ENCODE measurements at regions not wholly inside any gene's neighbourhood (a gene's known extent, or its start where the extent isn't known, plus 50 kb on each side); places are given as distances from the start of the nearest gene placed in this dataset.

DNA sequence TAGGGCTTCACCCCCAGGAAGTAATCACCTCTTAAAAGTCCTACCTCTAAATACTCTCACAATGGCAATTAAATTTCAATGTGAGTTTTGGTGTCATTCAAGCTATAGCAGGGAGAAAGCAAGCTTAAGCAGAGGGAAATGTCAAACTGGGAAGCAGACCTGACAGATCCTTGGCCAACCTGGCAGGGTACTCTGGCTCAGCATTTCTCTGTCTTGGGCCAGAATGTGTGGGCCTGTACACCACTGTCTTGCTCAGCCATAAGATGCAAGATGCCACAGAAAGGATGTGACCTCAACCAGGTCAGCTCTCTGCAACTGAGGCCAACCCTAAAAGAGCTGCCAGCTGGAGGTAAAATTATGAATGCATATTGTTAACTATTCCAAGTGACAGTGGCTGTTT is 130.6 kb upstream of the CMC1 start (continued):
- TF ChIP-seq EGR1 (IDR thresholded peaks at IDR 0.05; ENCODE audit: low read depth in 2 of 2) (no peak), FOXA1 (IDR thresholded peaks at IDR 0.05) (no peak)

DNA sequence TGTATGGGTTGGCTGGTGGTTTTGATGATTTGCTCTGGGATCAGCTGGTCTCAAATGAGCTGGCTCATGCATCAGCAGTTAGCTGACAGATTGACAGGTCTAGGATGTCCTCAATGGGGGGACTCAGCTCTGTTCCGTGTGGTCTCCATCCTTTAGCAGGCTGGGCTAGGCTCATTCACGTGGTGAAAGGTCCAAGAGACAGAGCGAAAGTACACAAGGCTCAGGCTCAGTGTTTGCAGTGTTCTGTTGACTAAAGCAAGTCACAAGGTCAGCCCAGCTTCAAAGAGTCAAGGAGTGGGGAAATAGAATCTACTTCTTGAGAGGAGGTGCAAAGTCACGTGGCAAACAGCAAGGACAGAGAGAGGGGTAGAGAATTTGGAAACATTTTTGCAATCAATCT is 126.5 kb upstream of the CMC1 start:
- no peak for DNase-seq (ENCODE audit: low spot score)
- WGBS, result 42% methylated on average over 4 of the region's 4 CpGs
- Histone ChIP-seq H3K27ac (ENCODE audit: low read depth in 1 of 2, low read length in 2 of 2) (no peak overlapping the region), H3K27me3 (ENCODE audit: control insufficient read depth in 4 of 4, insufficient read depth in 4 of 4, low read length in 3 of 4) (no peaks in the 10 kb centered on the region), H3K4me3 (ENCODE audit: low read depth in 1 of 3, low read length in 3 of 3) (no peak overlapping the region), H3K9me3 (ENCODE audit: control insufficient read depth in 4 of 4, low read length in 3 of 4) (no peaks in the 10 kb centered on the region), H3K4me1 (ENCODE audit: control insufficient read depth in 4 of 4, insufficient read depth in 4 of 4, low read length in 3 of 4) (no peaks in the 10 kb centered on the region), H3K9ac (ENCODE audit: low read depth in 1 of 2, low read length in 2 of 2) (no peak overlapping the region), H3K36me3 (ENCODE audit: control insufficient read depth in 4 of 4, insufficient read depth in 3 of 4, low read depth in 1 of 4, low read length in 3 of 4) (no peaks in the 10 kb centered on the region)
- no peak for TF ChIP-seq JUND (IDR thresholded peaks at IDR 0.05)
- TF ChIP-seq, protein P1, sequence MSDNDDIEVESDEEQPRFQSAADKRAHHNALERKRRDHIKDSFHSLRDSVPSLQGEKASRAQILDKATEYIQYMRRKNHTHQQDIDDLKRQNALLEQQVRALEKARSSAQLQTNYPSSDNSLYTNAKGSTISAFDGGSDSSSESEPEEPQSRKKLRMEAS (IDR thresholded peaks at IDR 0.05), result no peak
- no peak for TF ChIP-seq FOXA1 (IDR thresholded peaks at IDR 0.05)
- no peak for TF ChIP-seq FOXA2 (IDR thresholded peaks at IDR 0.05)
- no peak for TF ChIP-seq RXRA (IDR thresholded peaks at IDR 0.05)

DNA sequence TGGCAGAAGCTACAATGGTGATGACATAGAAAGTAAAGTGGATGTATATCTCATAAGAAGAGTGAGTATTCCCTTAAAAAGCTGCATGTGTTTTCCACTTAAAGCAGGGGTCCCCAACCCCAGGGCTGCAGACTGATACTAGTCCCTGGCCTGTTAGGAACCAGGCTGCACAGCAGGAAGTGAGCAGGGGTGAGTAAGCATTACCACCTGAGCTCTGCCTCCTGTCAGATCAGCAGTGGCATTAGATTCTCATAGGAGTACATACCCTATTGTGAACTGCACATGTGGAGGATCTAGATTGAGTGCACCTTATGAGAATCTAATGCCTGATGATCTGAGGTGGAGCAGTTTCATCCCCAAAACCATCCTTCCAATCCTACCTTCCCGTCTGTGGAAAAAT is 126.1 kb upstream of the CMC1 start:
- TF ChIP-seq EGR1 (IDR thresholded peaks at IDR 0.05; ENCODE audit: low read depth in 2 of 2) (no peak), RXRA (IDR thresholded peaks at IDR 0.05) (no peak), HNF4G (IDR thresholded peaks at IDR 0.05) (no peak), FOXA2 (IDR thresholded peaks at IDR 0.05) (no peak), GABPA (IDR thresholded peaks at IDR 0.05 in 1 of 2, conservative IDR thresholded peaks at IDR 0.05 in 1 of 2) (no peak), HNF4A (conservative IDR thresholded peaks at IDR 0.05) (no peak), RAD21 (IDR thresholded peaks at IDR 0.05) (no peak), JUND (IDR thresholded peaks at IDR 0.05) (no peak)
- TF ChIP-seq, protein P2, sequence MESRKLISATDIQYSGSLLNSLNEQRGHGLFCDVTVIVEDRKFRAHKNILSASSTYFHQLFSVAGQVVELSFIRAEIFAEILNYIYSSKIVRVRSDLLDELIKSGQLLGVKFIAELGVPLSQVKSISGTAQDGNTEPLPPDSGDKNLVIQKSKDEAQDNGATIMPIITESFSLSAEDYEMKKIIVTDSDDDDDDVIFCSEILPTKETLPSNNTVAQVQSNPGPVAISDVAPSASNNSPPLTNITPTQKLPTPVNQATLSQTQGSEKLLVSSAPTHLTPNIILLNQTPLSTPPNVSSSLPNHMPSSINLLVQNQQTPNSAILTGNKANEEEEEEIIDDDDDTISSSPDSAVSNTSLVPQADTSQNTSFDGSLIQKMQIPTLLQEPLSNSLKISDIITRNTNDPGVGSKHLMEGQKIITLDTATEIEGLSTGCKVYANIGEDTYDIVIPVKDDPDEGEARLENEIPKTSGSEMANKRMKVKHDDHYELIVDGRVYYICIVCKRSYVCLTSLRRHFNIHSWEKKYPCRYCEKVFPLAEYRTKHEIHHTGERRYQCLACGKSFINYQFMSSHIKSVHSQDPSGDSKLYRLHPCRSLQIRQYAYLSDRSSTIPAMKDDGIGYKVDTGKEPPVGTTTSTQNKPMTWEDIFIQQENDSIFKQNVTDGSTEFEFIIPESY (IDR thresholded peaks at IDR 0.05), result no peak
- TF ChIP-seq, protein P3, sequence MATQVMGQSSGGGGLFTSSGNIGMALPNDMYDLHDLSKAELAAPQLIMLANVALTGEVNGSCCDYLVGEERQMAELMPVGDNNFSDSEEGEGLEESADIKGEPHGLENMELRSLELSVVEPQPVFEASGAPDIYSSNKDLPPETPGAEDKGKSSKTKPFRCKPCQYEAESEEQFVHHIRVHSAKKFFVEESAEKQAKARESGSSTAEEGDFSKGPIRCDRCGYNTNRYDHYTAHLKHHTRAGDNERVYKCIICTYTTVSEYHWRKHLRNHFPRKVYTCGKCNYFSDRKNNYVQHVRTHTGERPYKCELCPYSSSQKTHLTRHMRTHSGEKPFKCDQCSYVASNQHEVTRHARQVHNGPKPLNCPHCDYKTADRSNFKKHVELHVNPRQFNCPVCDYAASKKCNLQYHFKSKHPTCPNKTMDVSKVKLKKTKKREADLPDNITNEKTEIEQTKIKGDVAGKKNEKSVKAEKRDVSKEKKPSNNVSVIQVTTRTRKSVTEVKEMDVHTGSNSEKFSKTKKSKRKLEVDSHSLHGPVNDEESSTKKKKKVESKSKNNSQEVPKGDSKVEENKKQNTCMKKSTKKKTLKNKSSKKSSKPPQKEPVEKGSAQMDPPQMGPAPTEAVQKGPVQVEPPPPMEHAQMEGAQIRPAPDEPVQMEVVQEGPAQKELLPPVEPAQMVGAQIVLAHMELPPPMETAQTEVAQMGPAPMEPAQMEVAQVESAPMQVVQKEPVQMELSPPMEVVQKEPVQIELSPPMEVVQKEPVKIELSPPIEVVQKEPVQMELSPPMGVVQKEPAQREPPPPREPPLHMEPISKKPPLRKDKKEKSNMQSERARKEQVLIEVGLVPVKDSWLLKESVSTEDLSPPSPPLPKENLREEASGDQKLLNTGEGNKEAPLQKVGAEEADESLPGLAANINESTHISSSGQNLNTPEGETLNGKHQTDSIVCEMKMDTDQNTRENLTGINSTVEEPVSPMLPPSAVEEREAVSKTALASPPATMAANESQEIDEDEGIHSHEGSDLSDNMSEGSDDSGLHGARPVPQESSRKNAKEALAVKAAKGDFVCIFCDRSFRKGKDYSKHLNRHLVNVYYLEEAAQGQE (IDR thresholded peaks at IDR 0.05), result no peak
- TF ChIP-seq, protein P4, sequence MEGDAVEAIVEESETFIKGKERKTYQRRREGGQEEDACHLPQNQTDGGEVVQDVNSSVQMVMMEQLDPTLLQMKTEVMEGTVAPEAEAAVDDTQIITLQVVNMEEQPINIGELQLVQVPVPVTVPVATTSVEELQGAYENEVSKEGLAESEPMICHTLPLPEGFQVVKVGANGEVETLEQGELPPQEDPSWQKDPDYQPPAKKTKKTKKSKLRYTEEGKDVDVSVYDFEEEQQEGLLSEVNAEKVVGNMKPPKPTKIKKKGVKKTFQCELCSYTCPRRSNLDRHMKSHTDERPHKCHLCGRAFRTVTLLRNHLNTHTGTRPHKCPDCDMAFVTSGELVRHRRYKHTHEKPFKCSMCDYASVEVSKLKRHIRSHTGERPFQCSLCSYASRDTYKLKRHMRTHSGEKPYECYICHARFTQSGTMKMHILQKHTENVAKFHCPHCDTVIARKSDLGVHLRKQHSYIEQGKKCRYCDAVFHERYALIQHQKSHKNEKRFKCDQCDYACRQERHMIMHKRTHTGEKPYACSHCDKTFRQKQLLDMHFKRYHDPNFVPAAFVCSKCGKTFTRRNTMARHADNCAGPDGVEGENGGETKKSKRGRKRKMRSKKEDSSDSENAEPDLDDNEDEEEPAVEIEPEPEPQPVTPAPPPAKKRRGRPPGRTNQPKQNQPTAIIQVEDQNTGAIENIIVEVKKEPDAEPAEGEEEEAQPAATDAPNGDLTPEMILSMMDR (IDR thresholded peaks at IDR 0.05; ENCODE audit: low read depth, low read length, missing input control), result no peak
- Histone ChIP-seq H3K4me3 (ENCODE audit: low read depth in 1 of 3, low read length in 3 of 3) (no peak overlapping the region), H3K9ac (ENCODE audit: low read depth in 1 of 2, low read length in 2 of 2) (no peak overlapping the region), H3K27me3 (ENCODE audit: control insufficient read depth in 4 of 4, insufficient read depth in 4 of 4, low read length in 3 of 4) (no peaks in the 10 kb centered on the region), H3K27ac (ENCODE audit: low read depth in 1 of 2, low read length in 2 of 2) (no peak overlapping the region), H3K9me3 (ENCODE audit: control insufficient read depth in 4 of 4, low read length in 3 of 4) (no peaks in the 10 kb centered on the region), H3K36me3 (ENCODE audit: control insufficient read depth in 4 of 4, insufficient read depth in 3 of 4, low read depth in 1 of 4, low read length in 3 of 4) (no peaks in the 10 kb centered on the region), H3K4me1 (ENCODE audit: control insufficient read depth in 4 of 4, insufficient read depth in 4 of 4, low read length in 3 of 4) (no peaks in the 10 kb centered on the region)
- 87% methylated on average over 1 of the region's 1 CpG for WGBS
- no peak for DNase-seq (ENCODE audit: low spot score)
